CD4-positive, alpha-beta T cell treated with Interleukin-4 for 4 hours (primary cell): ENCODE measurements at regions not wholly inside any gene's neighbourhood (a gene's known extent, or its start where the extent isn't known, plus 50 kb on each side); places are given as distances from the start of the nearest gene placed in this dataset.

Experiments used
- DNase-seq: peaks from one replicate; pipeline ENCODE4 v3.0.0-alpha.2; 2020

DNA sequence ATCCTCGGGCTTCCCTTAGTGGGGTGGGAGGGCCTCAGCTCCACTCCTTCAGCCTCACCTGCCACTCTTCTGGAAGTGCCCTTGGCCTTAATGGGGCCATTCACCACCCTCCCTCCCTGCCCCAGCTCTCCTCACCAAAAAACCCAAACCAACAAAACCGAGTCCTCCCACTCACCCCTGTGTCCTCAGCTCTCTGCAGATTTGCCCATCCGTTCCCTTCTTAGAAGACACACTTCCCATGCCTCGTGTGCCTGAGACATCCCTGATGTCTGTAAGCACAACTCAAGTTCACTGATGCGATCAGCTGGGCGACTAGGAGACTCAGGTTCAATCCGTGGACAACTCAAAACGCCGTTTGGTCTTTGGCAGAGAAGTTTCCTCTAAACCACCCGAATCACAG, 839.2 kb downstream of the TBC1D22A start:
- no peak for DNase-seq

DNA sequence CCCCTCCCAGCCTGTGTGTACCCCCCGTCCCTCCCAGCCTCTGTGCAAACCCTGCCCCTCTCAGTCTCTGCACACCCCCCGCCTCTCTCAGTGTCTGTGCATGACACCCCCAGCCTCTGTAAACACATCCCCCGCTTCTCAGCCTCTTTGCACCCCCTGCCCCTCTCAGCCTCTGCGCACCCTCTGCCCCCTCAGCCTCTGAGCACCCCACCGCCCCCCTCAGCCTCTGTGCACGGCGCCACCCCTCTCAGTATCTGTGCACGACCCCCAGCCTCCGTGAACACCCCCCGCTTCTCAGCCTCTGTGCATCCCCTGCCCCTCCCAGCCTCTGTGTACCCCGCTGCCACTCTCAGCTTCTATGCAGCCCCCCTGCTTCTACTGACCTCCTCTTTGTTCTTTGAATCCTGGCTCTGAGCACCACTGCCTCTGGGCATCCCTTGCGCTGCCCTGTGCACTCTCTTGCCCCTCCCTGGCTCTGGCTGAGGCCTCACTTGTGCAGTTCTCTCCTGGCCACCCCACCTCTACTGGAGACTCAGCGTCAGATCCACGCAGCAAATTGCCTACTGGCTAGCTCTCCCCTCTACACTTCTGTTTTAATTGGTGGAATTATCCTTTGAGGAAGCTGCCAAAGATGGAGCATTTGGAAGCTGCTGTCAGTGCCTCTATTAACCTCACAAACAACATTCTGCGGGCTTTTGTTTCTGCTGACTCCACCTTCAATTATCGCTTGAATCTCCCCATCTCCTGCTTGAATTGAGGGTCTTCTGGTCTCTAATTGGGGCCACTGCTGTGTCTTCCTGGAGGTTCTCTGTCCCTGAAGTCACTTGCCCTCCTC, 838.6 kb downstream of the TBC1D22A start:
- no peak for DNase-seq

DNA sequence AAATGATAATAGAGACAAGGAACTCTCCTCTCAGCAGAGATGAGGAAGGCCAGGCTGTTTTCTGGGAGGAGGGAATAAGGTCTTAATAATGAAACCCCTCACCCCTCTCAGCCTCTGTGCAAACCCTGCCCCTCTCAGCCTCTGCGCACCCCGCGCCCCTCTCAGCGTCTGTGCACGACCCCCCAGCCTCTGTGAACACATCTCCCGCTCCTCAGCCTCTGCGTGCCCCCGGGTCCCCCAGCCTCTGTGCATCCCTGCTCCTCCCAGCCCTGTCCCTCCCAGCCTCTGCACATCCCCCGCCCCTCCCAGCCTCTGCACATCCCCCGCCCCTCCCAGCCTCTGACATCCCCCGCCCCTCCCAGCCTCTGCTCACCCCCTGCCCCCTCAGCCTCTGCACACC, 837.8 kb downstream of the TBC1D22A start:
- DNase-seq: no peak

DNA sequence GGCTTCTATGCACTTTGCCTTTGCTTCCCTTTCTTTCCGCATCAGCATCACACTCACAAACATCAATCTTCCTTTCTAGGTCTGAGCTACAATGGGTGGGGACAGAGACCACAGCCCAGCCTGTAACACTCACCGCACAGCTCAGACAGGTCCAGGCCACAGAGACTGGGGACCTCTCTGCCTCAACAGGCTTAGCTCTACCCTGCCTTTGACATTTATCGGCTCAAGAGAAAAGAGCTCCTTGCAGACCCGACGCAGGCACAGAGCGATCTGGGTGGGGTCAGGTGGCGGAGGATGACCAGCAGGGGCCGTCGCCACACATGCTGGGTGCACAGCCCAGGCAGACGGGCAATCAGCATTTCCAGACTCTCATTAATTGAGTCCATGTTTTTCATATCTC, 837.3 kb downstream of the TBC1D22A start:
- DNase-seq: no peak

DNA sequence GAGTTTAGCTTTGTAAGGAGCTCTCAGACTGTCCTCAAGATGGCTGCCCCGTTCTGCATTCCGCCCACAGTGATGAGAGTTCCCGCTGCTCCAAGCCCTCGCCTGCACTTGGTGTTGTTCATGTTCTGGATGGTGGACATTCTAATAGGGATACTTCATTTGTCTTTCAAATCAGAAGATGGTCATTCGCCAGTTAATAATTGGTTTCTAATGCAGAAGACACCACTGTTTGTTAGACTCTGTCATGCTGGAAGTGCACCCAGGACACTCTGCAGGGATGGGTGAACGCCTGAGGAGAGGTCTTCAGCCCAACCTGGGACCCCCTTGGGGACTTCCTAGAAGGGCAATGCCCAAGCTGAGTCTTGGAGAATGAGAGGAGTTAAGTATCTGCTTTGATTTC, 836.4 kb downstream of the TBC1D22A start:
- DNase-seq: no peak

DNA sequence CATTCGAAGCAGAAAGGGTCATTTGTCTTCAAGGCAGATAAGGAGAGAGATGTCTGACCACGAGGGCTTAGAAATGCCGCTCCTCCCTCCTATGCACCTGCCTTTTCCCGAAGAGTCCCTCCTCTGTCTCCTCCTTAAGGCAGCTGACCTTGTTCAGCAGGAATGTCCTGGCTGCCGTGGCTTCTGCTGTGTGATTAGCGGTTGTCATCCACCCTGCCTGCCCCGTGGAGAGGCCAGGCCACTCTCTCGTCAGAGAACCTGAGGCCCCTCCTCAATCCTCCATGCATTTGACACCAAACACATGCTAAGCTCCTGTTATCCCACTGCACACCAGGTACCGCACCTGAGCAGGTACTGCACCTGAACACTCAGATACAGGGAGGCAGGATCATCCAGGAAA, 834.6 kb downstream of the TBC1D22A start:
- DNase-seq: no peak

DNA sequence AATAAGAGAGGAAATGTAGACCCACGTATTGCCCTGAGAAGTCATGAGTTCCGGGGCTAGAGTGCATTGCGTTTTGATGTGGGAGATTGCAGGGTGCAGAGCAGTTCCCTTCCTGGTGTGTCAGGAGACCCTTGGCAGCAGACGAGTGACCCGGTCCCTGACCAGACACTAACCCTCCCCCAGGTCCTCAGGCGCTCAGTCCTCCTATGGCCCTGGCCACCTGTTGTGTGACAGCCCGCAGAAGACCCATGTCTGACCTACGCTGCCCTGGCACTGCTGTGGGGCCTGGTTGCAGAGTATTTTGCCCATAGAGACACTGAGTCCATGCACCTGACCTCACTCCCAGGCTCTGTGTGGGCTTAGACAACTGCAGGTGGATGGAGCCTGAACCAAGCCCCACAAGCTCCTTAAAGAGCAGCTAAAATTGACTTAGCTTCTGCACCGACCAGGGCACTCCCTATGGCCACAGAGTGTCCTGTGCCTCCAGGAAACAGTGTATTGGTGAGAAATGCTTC, 833.8 kb downstream of the TBC1D22A start:
- no peak for DNase-seq

DNA sequence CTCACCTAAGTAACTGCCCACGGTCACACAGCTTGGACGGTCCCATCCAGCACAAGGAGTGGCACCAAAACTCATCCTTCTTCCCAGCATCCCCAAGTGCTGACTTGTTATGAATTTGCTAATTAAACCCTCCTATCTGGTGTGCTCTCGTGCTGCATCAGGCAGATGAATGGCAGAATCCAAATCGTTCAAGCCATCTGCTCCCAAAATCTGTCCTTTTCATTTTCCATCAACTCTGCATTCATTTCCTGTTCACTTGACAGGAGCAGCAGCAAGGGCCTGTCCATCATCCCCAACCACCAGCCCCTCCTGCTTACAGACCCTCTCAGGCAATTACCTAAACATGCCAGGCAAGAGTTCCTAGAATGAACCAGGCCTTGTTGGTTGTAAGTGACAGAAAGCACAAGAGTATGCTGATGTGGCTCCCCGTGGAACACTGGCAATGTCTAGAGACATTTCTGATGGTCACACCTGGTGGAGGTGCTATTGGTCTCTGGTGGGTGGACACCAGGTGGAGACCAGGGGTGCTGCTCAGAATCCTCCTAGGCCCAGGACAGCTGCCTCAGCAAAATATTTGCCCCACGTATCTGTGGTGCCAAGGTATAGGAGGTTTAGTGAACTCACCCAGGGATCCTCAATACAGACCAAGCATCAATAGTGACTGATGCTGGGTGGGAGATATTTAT, 832.5 kb downstream of the TBC1D22A start:
- DNase-seq: no peak

DNA sequence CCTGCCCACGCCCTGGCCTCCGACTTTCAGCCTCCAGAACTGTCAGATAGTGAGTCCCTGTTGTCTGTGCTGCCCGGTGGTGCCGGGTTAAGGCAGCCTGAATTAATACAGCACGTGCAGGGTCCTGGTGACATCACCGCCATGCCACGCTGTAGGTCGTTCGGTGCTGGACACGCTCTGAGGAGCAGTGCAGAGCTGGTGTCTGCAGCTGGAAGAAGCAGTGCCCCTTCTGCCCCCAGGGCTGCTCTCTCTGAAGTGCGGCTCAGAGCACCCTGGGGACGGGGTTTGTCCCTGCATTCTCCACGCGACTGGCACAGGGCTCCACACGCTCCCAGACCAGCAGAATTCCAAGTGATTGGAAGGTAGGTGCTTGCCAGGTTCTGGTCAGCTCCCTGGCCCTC, 831.5 kb downstream of the TBC1D22A start:
- DNase-seq: no peak

DNA sequence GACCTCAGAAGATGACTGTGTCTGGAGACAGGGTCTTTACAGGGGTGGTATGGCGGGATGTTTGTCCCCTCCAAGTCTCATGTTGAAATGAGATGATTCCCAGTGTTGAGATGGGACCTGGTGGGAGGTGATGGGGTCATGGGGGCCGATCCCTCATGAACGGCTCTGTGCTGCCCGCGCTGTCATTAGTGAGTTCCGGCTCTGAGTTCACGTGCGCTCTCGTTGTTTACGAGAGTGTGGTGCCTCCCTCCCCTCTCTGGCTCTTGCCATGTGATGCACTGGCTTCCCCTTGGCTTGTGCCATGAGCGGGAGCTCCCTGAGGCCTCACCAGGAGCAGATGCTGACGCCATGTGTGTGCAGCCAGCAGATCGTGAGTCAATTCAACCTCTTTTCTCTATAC, 830.8 kb downstream of the TBC1D22A start:
- no peak for DNase-seq

DNA sequence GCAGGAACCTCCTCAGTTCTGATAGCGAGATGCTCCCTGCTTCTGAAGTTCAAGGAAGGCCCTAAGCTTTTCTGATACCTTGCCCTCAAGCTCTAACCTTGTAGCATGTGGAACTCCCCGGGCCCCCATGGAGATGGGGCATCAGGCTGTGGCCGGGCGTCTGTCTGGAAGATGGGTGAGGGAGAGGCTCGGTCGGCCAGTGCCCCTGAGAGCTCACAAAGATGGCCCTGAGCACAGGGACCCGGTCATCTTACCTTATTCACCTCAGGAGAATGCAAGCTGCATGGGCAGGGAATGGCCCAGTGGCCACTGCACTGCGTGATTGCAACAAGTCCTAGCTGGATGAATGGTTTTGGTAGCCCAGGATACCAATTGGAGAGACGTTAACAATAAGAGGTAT, 830.3 kb downstream of the TBC1D22A start:
- no peak for DNase-seq

DNA sequence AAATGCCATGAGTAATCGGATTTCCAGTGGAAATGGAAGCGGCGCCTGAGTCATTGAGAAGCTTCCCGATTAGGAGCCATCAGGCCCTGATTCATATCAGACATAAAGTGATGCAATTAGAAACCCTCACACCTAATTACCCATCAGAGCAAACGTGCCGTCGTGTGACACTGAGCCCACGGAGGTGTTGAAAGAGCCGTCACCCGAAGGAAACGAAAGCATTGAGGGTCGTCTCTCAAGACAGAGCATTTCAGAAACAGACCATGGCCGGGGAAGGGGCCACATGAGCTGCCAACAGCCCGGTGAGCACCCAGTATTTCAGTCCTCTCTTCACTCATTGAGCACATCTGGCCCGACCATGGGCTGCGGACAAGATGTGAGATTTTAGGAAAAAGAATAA, 829.3 kb downstream of the TBC1D22A start:
- DNase-seq: no peak

DNA sequence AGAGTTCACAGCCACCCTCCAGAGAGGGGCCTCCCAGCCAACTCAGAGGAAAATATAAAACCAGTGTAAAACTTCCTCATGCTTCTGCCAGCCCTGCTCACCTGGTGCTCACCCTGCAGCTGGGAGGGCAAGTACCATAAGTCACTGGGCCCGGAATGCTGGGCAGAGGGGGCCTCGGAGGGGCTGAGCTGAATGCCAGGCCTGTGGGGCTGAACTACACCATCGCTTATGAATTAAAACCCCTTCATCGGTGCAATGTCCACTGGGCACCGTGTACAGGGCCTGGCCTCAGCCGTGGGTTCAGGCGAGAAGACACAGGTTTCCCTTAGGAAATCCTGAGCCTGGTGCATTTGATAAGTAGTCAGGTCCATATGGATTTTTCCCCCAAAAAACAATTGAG, 828.6 kb downstream of the TBC1D22A start:
- DNase-seq: no peak

DNA sequence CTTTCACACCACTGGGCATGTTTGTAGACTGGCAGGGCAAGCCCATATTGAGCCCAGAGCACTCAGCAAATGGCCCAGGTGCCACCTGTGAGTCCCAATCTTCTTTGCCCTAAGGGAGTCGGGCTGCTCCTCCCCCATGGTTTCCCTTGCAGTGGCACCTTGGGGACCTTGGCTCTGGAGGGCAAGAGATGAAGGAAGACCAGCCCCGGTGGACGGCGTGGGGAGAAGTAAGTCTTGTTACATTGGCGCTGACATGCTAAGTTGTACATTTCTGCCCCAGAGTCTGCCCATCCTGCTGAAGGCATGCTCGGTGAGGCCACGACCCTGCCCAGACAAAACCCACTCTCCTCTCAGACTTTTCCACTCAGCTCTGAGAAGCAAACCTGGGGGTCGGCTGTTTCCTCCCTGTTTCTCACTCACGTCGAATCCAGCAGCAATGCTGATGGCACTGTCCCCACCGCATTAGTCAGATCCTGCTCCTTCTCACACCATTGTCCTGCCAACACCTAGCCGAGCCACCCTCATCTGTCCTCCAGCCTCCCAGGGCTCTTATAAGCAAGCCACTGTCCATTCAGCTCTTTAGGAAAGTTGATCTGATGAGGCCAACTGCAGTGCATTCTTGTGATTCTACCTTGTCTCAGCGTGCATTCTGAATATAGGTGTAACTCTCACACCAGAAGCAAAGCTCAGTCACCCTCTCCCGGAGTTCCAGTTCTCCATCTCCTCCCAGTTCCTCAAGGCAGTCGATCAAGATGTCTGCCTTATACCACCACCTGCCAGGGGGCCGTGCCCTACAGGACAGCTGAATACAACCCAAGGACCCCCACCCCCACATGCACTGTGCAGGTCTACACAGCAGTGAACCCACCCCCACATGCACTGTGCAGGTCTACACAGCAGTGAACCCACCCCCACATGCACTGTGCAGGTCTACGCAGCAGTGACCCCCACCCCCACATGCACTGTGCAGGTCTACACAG, 827.1 kb downstream of the TBC1D22A start:
- no peak for DNase-seq

DNA sequence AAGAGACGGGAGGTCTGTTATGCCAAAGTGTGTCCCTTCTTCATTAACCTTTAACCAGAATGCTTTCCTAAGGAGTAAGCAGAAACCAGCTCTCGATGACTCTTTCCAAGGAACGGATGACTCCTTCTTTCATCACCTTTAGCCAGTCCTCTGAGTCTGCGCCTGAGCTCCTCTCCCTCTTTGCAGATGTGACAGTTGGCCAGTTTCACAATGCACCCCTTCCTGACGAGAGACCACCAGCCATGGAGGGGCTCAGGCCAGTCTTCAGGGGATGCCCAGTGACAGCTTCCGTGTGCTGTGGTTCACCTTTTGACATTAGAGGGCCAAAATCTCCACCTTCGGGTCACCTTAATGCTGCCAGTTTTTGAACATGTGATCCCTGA, 826.1 kb downstream of the TBC1D22A start:
- DNase-seq: no peak

DNA sequence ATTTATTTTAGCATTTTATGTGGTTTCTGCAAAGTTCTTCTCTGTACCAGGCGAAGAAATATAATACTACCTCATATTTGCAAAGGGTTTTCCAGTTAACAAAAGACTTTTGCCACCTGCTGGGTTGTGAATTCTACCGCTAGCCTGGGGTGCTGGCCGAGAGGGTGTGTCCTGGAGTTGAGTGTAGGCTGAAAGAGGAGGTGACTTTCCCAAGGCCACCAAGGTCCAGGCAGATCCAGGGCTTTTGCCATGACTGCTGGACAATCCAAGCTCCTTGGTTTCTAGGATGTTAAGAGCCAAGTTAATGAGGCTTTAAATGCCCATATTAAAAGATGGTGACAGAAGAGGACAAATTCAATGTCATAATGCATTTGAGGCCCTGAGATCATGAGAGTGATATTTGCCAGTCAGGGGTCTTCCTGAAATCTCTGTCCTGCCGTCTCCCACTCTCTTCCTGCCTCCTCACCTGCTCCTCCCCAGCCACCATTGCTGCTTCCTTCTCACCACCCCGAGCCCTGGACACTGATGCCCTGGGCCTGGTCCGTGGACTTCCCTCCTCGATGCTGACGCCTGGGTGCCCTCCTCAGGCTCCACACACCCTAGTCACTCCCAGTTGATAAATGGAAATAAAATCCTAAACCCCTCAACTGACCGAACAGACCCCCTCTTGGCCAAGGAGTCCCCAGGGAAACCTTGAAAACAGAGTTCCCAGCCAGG, 825.6 kb downstream of the TBC1D22A start:
- DNase-seq: no peak

DNA sequence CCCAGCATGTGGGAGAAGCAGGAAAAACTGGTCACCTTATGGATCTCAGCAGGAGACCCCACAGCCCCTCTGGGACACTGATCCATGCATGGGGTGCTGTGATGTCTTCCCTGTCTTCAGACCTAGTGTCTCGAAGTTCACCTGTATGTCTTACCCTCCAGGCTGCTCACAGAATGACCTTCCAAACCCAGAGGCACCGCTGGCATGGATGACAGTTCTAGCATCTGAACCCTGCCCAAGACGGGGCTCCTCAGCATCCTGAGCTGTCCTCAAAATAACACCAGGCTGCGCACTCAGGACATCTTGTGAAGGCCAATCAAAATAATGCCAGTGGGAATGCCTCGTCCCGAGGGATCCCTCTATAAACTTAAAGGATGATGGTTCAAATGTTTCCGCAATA, 824.9 kb downstream of the TBC1D22A start:
- no peak for DNase-seq

DNA sequence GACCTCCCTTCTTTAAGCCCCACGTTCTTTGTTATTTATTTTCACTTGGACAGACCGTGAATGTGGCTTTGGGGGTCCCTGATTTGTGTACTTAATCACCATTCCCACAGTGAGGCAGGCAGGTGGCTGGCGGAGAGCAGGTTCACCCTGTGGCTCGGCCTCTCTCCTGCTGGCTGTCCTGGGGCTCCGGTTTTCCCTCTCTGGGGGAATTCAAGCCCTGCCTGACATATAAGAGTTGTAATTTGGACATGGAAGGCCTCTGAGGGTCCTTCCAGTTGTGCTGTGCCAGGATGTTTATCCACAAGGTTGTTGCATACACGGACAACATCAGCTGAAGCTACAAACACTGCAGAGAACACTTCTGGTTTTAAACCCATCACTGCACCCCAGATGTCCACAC, 824.5 kb downstream of the TBC1D22A start:
- DNase-seq: no peak

DNA sequence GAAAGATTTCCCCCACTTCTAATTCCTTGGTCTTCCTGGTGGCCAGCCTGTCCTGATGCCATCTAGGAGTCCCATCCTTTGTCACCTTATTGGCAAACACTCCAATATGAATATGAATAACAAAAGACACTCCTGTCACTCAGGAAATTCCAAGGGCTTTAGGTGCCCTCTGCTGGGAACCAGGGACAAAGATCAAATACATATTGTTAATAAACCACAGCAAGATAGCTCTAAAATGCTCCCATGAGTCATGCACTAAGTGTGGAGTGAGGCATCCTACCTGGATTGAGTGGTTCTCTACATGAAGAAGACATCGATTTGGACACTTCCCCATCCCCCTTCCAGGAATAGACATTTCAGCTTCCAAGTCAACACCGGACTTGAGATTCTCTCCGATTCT, 823.6 kb downstream of the TBC1D22A start:
- DNase-seq: no peak

DNA sequence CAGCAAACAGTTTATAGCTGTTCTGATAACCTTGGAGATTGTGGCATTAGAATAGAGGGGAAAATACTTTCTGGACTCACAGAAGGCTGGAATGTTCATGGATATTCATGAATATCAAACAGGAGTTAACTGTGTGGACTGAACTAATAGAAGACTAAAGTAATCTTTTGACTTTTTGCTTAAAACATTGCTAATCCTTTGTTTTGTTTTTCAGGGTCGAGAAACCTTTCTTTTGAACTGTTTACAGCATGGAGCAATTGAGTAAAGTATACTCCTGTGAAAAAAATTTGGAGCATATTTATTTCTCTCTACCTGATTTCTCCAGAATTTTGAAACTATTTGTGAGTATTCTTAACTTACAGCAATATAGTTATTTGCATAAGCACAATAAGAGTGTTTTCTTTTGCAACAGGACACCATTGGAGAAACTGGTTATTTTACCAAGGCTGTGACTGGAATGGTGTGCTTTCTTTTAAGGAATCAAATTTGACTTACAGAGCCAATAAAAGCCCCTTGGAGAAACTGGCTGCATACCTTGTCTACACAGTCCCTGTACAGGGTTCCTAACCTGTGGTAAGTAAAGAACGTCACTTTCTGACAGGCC, 821.6 kb downstream of the TBC1D22A start:
- DNase-seq: no peak

DNA sequence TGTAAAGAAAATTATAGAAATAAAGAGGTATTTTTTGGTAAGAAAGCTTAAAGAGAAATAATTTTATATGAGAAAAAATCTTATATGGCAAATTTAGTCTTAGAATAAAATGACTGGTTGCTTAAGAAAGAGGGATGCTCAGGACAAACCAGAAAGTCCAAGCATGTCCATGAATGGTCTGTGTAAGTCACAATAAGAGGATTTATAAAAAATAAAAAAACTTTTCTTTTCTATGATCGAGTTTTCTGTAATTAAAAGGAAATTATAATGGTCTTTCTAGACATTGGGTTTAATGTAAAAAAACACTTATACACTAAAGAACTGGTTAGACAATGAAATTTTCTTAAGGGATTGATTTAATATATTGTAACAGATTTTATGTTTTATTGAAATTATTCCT, 819.6 kb downstream of the TBC1D22A start:
- no peak for DNase-seq

DNA sequence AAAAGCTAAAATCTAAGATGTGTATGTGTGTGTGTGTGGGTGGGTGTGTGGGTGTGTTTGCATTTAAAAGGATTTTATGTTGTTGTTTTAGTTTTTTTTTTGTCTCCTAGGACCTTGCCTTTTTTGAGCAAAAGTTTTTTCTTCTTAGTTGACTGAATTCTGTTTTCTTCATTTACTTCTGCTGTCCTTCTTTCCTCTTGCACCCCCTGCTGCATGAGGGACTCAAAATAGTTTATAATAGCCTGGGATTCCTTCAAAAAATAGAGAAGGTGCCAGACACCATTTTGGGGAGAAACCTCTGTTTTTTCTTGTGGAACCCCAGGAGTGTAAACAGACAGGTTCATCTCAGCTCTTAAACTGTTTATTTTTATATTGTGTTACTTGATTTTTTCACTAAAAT, 817.7 kb downstream of the TBC1D22A start:
- DNase-seq: no peak
